Smooth muscle cell (in vitro differentiated cells): ENCODE measurements at regions not wholly inside any gene's neighbourhood (a gene's known extent, or its start where the extent isn't known, plus 50 kb on each side); places are given as distances from the start of the nearest gene placed in this dataset.

Experiments
- DNase-seq: peaks from one replicate; lab custom pipeline; 2025; ENCODE audit not compliant: unreplicated experiment; lab: John Stamatoyannopoulos, UW
- H2AFZ ChIP-seq: fragments of 200-600 bp; sonication (generic); 2 replicates; pipeline ENCODE4 v1.6.0; 2016; ENCODE audit warnings: antibody characterized with exemption, low read depth, mild to moderate bottlenecking
- H3F3A ChIP-seq: fragments of 200-600 bp; sonication (generic); 2 replicates; pipeline ENCODE4 v1.6.0; 2017; ENCODE audit warnings: antibody characterized with exemption, low read depth
- H3K27ac ChIP-seq: fragments of 200-600 bp; sonication (generic); 2 replicates; pipeline ENCODE4 v1.5.1; 2016; ENCODE audit warnings: low read depth, mild to moderate bottlenecking
- H3K27me3 ChIP-seq: fragments of 200-600 bp; sonication (generic); 2 replicates; pipeline ENCODE4 v1.6.1; 2016; ENCODE audit warnings: low read depth, mild to moderate bottlenecking
- H3K36me3 ChIP-seq: fragments of 200-600 bp; sonication (generic); 2 replicates; pipeline ENCODE4 v1.5.1; 2016; ENCODE audit warnings: low read depth
- H3K4me1 ChIP-seq: fragments of 200-600 bp; sonication (generic); 2 replicates; pipeline ENCODE4 v1.5.1; 2016; ENCODE audit warnings: low read depth
- H3K4me2 ChIP-seq: fragments of 200-600 bp; sonication (generic); 2 replicates; pipeline ENCODE4 v1.6.0; 2016; ENCODE audit warnings: mild to moderate bottlenecking
- H3K4me3 ChIP-seq: fragments of 200-600 bp; sonication (generic); 2 replicates; pipeline ENCODE4 v1.5.1; 2016; ENCODE audit warnings: mild to moderate bottlenecking
- H3K79me2 ChIP-seq: fragments of 200-600 bp; sonication (generic); 2 replicates; pipeline ENCODE4 v1.6.0; 2016; ENCODE audit warnings: low read depth, mild to moderate bottlenecking
- H3K9ac ChIP-seq: fragments of 200-600 bp; sonication (generic); 2 replicates; pipeline ENCODE4 v1.6.0; 2016; ENCODE audit warnings: low read depth
- H3K9me3 ChIP-seq: fragments of 200-600 bp; sonication (generic); replicated peaks from 2 replicates; pipeline ENCODE4 v1.5.1; 2016; ENCODE audit warnings: low read depth
- H4K20me1 ChIP-seq: fragments of 200-600 bp; sonication (generic); 2 replicates; pipeline ENCODE4 v1.6.0; 2016; ENCODE audit warnings: low read depth
- CTCF ChIP-seq: fragments of 200-600 bp; sonication (generic); IDR thresholded peaks from 2 replicates; pipeline ENCODE4 v1.5.1; 2017; ENCODE audit warnings: borderline replicate concordance, mild to moderate bottlenecking, antibody characterized with exemption; ENCODE audit not compliant: insufficient read depth, poor library complexity, severe bottlenecking
- WGBS: methylation state at CpG from one replicate; pipeline ENCODE4 v1.1.7; 2016; ENCODE audit warnings: low lambda C conversion rate; 5-methylcytosine and 5-hydroxymethylcytosine counted together

GRCh38 chr12:74685385-74685784 is 147.8 kb downstream of the ATXN7L3B start:
- WGBS = 14% methylated on average over 5 of the region's 5 CpGs
- peak overlapping the region; percentile 37 for H3K4me2 ChIP-seq

GRCh38 chr12:74689071-74689655 is 151.5 kb downstream of the ATXN7L3B start:
- 33% methylated on average over 3 of the region's 3 CpGs for WGBS
- no peaks in the 10 kb centered on the region for H3K4me1 ChIP-seq
- no peak overlapping the region for H3K9ac ChIP-seq
- no peaks in the 10 kb centered on the region for H4K20me1 ChIP-seq
- peak overlapping the region; percentile 42 for H2AFZ ChIP-seq
- no peak for DNase-seq
- H3K36me3 ChIP-seq = no peaks in the 10 kb centered on the region
- H3K9me3 ChIP-seq = no peaks in the 10 kb centered on the region
- no peak overlapping the region for H3K27ac ChIP-seq
- peak overlapping the region; percentile 58 for H3K4me2 ChIP-seq
- no peak overlapping the region for H3K4me3 ChIP-seq
- no peaks in the 10 kb centered on the region for H3K79me2 ChIP-seq
- no peaks in the 10 kb centered on the region for H3F3A ChIP-seq
- H3K27me3 ChIP-seq = no peaks in the 10 kb centered on the region
- TF ChIP-seq CTCF = peak; percentile 68

More at GRCh38 chr12:74685385-74685784, 147.8 kb downstream of the ATXN7L3B start:
- H3K27ac ChIP-seq = no peak overlapping the region
- H3K4me1 ChIP-seq = no peaks in the 10 kb centered on the region
- H2AFZ ChIP-seq = peak overlapping the region; percentile 31
- H3K4me3 ChIP-seq = no peak overlapping the region
- H3K27me3 ChIP-seq = no peaks in the 10 kb centered on the region
- no peaks in the 10 kb centered on the region for H3K9me3 ChIP-seq
- no peak for TF ChIP-seq CTCF
- no peaks in the 10 kb centered on the region for H3F3A ChIP-seq
- no peaks in the 10 kb centered on the region for H3K36me3 ChIP-seq
- H3K9ac ChIP-seq = no peak overlapping the region
- H3K79me2 ChIP-seq = no peaks in the 10 kb centered on the region
- DNase-seq = no peak
- H4K20me1 ChIP-seq = no peaks in the 10 kb centered on the region

- Histone ChIP-seq H3K27ac (no peak overlapping the region), H3K9me3 (no peaks in the 10 kb centered on the region), H3K79me2 (no peaks in the 10 kb centered on the region), H4K20me1 (no peaks in the 10 kb centered on the region), H3K9ac (no peak overlapping the region), H3K4me1 (no peaks in the 10 kb centered on the region), H3K4me2 (no peak overlapping the region), H3K36me3 (no peaks in the 10 kb centered on the region), H3K4me3 (no peak overlapping the region), H2AFZ (peak overlapping the region; percentile 82), H3F3A (no peaks in the 10 kb centered on the region), H3K27me3 (no peaks in the 10 kb centered on the region)
- no peak for DNase-seq
- TF ChIP-seq CTCF = no peak
- WGBS = 97% methylated on average over 2 of the region's 2 CpGs
Measured at GRCh38 chr12:74689929-74690328, 152.3 kb downstream of the ATXN7L3B start.

GRCh38 chr12:74719447-74719846 is 181.8 kb downstream of the ATXN7L3B start:
- H4K20me1 ChIP-seq = no peaks in the 10 kb centered on the region
- H3K79me2 ChIP-seq = no peaks in the 10 kb centered on the region
- H3K4me3 ChIP-seq = no peak overlapping the region
- no peaks in the 10 kb centered on the region for H3F3A ChIP-seq
- TF ChIP-seq CTCF = no peak
- no peak overlapping the region for H2AFZ ChIP-seq
- DNase-seq = no peak
- no peaks in the 10 kb centered on the region for H3K9me3 ChIP-seq
- H3K4me2 ChIP-seq = no peak overlapping the region
- WGBS = 89% methylated on average over 2 of the region's 2 CpGs
- no peaks in the 10 kb centered on the region for H3K27me3 ChIP-seq
- no peaks in the 10 kb centered on the region for H3K4me1 ChIP-seq
- no peak overlapping the region for H3K27ac ChIP-seq
- no peak overlapping the region for H3K9ac ChIP-seq
- H3K36me3 ChIP-seq = no peaks in the 10 kb centered on the region
